Mesothelial cell of epicardium (in vitro differentiated cells): ENCODE measurements at regions not wholly inside any gene's neighbourhood (a gene's known extent, or its start where the extent isn't known, plus 50 kb on each side); places are given as distances from the start of the nearest gene placed in this dataset.

Experiments used
- DNase-seq, 2 experiments: peaks; one replicate each; pipeline ENCODE4 v3.0.0; 2021; ENCODE audit warnings: low spot score in 2 of 2; ENCODE audit not compliant: unreplicated experiment in 2 of 2
- H3K27ac Mint-ChIP-seq: 2 replicates; pipeline ENCODE4 v1.8.0; 2021; ENCODE audit warnings: mixed read lengths
- H3K27me3 Mint-ChIP-seq: 2 replicates; pipeline ENCODE4 v1.8.0; 2021; ENCODE audit warnings: low read depth, mixed read lengths
- H3K36me3 Mint-ChIP-seq: 2 replicates; pipeline ENCODE4 v1.8.0; 2021; ENCODE audit warnings: mixed read lengths
- H3K4me1 Mint-ChIP-seq: 2 replicates; pipeline ENCODE4 v1.8.0; 2021; ENCODE audit warnings: mixed read lengths
- H3K4me3 Mint-ChIP-seq: 2 replicates; pipeline ENCODE4 v1.8.0; 2021; ENCODE audit warnings: mild to moderate bottlenecking, moderate library complexity, mixed read lengths
- H3K9me3 Mint-ChIP-seq: 2 replicates; pipeline ENCODE4 v1.8.0; 2021; ENCODE audit warnings: mixed read lengths
- TF ChIP-seq, protein P1 (sequence below): fragments of 200-600 bp; sonication (generic); IDR thresholded peaks from one replicate; pipeline ENCODE4 v1.5.0; 2021; ENCODE audit warnings: antibody characterized with exemption; ENCODE audit not compliant: unreplicated experiment

DNA sequence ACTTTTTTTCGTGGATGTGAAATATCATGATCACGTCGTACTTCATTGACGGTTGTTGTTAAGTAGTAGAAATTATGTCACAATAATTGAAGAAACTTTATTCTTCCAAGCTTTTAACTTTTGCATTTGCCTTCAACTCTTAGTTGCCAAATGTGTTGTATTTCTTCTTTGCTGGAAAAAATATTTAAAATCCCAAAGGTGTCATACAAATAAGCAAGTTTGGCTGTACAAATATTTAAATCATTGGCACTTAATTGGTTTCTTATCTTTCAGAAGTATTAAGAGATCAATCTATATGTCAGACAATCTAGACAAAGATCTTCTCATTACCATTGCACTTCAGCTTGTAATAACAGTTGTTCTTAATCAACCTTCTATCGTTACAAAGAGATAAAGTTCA lies 204.0 kb upstream of the HDAC4 start:
- Mint-ChIP-seq H3K27ac (no peak overlapping the region), H3K36me3 (no peaks in the 10 kb centered on the region), H3K4me1 (peaks cover 3% of the 10 kb centered on the region), H3K4me3 (no peak overlapping the region), H3K27me3 (no peaks in the 10 kb centered on the region), H3K9me3 (no peaks in the 10 kb centered on the region)
- DNase-seq, result no peak
- TF ChIP-seq, protein P1, sequence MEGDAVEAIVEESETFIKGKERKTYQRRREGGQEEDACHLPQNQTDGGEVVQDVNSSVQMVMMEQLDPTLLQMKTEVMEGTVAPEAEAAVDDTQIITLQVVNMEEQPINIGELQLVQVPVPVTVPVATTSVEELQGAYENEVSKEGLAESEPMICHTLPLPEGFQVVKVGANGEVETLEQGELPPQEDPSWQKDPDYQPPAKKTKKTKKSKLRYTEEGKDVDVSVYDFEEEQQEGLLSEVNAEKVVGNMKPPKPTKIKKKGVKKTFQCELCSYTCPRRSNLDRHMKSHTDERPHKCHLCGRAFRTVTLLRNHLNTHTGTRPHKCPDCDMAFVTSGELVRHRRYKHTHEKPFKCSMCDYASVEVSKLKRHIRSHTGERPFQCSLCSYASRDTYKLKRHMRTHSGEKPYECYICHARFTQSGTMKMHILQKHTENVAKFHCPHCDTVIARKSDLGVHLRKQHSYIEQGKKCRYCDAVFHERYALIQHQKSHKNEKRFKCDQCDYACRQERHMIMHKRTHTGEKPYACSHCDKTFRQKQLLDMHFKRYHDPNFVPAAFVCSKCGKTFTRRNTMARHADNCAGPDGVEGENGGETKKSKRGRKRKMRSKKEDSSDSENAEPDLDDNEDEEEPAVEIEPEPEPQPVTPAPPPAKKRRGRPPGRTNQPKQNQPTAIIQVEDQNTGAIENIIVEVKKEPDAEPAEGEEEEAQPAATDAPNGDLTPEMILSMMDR, result no peak

DNA sequence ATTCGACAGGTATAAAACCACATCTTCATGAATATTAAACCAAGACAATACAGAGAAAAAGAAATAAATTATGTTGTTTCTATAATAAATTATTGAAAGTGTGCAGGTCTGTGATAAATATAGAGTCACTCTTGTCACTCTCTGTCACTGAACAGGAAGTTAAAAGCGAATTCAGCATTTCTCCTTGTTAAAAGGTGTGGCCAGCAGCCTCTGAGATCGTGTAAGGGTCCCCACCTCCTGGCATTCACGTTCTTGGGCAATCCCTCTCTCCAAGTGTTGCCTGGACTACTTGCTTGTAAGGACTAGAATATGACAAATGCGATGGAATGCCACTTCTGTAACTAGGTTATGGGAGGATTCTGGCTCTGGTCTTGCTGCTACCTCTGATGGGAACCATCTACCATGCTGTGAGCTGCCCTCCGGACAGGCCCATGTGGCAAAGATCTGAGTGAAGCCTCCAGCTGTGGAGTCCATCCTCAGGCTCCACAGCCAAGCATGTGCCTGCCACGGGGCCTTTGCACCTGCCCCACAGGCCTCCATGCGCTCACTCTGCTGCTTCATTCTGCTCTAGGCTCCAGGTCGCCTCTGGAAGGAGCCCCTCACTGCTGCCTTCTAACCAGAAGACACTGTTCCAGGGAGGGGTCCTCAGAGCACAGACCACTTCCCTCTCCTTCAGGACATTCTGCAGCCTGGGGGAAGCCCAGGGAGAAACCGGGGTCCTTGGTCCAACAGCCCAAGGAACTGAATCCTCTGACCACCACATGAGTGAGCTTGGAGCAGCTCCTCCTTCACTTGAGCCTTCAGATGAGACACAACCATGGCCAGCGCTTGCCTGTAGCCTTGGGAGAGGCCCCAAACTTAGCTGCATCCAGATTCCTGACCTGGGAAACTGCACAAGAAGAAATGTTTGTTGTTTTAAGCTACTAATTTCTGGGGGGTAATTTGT lies 202.9 kb upstream of the HDAC4 start:
- H3K36me3 Mint-ChIP-seq, result no peaks in the 10 kb centered on the region
- no peaks in the 10 kb centered on the region for H3K9me3 Mint-ChIP-seq
- no peak for DNase-seq
- TF ChIP-seq, protein P1, result no peak
- H3K4me3 Mint-ChIP-seq, result no peak overlapping the region
- H3K27ac Mint-ChIP-seq, result no peak overlapping the region
- peaks cover 3% of the 10 kb centered on the region for H3K4me1 Mint-ChIP-seq
- H3K27me3 Mint-ChIP-seq, result no peaks in the 10 kb centered on the region

DNA sequence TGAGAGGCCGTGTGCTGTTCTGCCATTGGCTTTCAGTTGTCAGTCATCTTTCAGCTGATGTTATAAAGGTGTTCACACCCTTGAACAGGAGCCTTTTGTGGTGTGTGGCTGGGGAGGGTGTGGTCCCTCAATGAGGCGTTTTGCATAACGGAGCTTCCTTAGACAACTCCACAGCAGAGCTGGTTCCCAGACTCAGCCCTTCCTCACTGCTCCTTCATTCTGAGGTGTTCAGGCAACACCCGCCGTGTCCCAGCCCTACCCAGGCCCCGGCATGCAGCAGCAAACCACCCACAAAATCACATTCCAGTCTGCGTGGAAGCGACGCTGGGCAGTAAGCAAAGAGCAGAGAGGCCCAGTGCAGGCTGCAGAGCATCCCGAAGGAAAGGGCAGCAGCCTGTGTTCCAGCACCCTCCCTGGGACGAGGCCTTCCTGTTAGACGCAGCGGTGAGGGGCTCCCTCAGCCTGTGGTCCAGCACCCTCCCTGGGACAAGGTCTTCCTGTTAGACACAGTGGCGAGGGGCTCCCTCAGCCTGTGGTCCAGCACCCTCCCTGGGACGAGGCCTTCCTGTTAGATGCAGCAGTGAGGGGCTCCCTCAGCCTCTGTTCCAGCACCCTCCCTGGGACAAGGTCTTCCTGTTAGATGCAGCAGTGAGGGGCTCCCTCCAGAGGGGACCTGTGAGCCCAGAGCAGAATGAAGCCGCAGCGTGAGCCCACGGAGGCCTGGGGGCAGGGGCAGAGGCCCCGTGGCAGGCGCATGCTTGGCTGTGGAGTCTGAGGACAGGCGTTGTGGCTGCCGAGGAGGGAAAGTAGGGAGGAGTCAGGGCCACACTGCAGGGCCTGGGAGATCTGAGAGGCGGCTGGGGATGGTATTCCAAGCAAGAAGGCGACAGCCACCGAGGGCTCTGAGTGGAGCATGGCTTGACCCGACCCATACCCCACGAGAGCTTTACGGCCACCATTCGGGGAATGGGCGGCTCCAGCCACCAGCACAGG lies 201.8 kb upstream of the HDAC4 start:
- Mint-ChIP-seq H3K36me3 (no peaks in the 10 kb centered on the region), H3K27ac (no peak overlapping the region), H3K9me3 (no peaks in the 10 kb centered on the region), H3K4me3 (no peak overlapping the region), H3K27me3 (no peaks in the 10 kb centered on the region), H3K4me1 (no peaks in the 10 kb centered on the region)
- TF ChIP-seq, protein P1, result no peak
- DNase-seq, result no peak

DNA sequence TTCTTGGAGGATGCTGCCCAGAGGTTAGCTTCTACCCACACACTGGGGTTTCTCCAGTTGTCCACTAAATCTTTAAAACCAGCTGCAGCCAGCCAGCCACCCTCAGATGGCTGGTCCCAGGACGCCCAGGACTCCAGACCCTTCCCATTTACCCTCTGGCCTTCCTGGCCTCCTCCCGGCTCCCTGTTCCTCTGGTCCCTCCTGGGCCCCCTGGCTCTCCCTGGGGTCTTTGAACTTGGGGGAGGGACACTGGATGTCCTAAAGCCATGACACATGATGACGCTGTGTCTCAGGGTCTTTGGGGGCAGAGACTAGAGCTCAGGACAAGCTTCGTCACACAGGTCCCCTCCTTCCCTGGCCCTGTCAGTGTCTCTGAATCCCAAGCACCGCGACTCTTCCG lies 201.1 kb upstream of the HDAC4 start:
- TF ChIP-seq, protein P1, result no peak
- no peak overlapping the region for H3K27ac Mint-ChIP-seq
- H3K9me3 Mint-ChIP-seq, result no peaks in the 10 kb centered on the region
- H3K36me3 Mint-ChIP-seq, result no peaks in the 10 kb centered on the region
- no peaks in the 10 kb centered on the region for H3K4me1 Mint-ChIP-seq
- no peak overlapping the region for H3K4me3 Mint-ChIP-seq
- no peaks in the 10 kb centered on the region for H3K27me3 Mint-ChIP-seq
- no peak for DNase-seq

DNA sequence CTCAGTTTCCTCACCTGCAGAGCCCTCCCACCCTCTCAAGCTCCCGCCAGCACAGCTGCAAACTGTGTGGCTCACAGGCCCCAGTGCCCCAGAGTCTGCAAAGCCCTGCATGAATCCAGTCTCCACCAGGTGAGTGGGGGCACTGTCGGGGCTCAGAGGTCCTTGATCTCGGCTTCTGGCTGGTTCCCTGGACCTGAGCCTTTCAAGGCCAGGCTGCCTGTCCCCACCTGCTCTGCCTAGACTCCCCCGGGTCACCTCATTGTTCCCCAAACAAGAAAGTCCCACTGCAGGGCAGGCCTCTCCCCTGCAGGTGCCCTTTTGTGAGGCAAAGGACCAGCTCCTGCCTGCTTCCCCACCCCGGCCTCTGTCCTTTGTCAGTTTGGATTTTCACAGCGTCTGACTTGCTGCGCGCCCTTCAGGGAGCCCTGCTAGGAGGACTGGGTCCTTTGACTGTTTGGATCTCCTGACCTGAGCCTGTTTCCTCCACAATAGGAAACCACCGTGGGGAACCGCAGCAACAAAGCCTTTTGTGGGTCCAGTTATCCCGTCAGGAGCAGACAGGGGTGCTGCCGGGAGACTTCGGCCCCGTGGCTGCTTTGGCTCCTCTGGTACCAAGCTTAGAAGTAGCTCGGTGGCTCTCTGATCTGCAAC lies 200.5 kb upstream of the HDAC4 start:
- H3K27me3 Mint-ChIP-seq, result no peaks in the 10 kb centered on the region
- no peaks in the 10 kb centered on the region for H3K4me1 Mint-ChIP-seq
- H3K36me3 Mint-ChIP-seq, result no peaks in the 10 kb centered on the region
- no peak overlapping the region for H3K27ac Mint-ChIP-seq
- no peaks in the 10 kb centered on the region for H3K9me3 Mint-ChIP-seq
- no peak overlapping the region for H3K4me3 Mint-ChIP-seq
- peak in 1 of 2 experiments; percentile 28 for DNase-seq
- TF ChIP-seq, protein P1, result no peak
